GM18861 (cell line): ENCODE measurements at regions not wholly inside any gene's neighbourhood (a gene's known extent, or its start where the extent isn't known, plus 50 kb on each side); places are given as distances from the start of the nearest gene placed in this dataset.

Experiments used
- ATAC-seq: cut with Tn5 transposase; IDR thresholded peaks from one replicate; pipeline ENCODE4 v1.9.1; 2021; ENCODE audit not compliant: unreplicated experiment

- ATAC-seq: no peak
Measured at GRCh38 chr18:28594034-28594433, 417.1 kb upstream of the CDH2 start.

GRCh38 chr18:28588884-28589549, 412.1 kb upstream of the CDH2 start:
- ATAC-seq: no peak

- ATAC-seq: no peak
Measured at GRCh38 chr18:28584731-28585130, 407.8 kb upstream of the CDH2 start.

GRCh38 chr18:28582724-28583123, 405.8 kb upstream of the CDH2 start:
- ATAC-seq: no peak

- no peak for ATAC-seq
Measured at GRCh38 chr18:28581521-28582071, 404.7 kb upstream of the CDH2 start.

GRCh38 chr18:28576941-28577340, 400.0 kb upstream of the CDH2 start:
- ATAC-seq: no peak

GRCh38 chr18:28575123-28575522, 398.2 kb upstream of the CDH2 start:
- ATAC-seq: no peak

GRCh38 chr18:28574175-28574574, 397.2 kb upstream of the CDH2 start:
- no peak for ATAC-seq

- no peak for ATAC-seq
Measured at GRCh38 chr18:28571929-28572328, 395.0 kb upstream of the CDH2 start.

- no peak for ATAC-seq
Measured at GRCh38 chr18:28560331-28560730, 383.4 kb upstream of the CDH2 start.

GRCh38 chr18:28559511-28559910, 382.6 kb upstream of the CDH2 start:
- no peak for ATAC-seq

GRCh38 chr18:28541934-28542333, 365.0 kb upstream of the CDH2 start:
- ATAC-seq: no peak

- no peak for ATAC-seq
Measured at GRCh38 chr18:28541276-28541930, 364.5 kb upstream of the CDH2 start.

- no peak for ATAC-seq
Measured at GRCh38 chr18:28529644-28530043, 352.7 kb upstream of the CDH2 start.

GRCh38 chr18:28526196-28526595, 349.3 kb upstream of the CDH2 start:
- ATAC-seq: no peak

- ATAC-seq: no peak
Measured at GRCh38 chr18:28523758-28524475, 347.0 kb upstream of the CDH2 start.

GRCh38 chr18:28522236-28522635, 345.3 kb upstream of the CDH2 start:
- ATAC-seq: no peak

- no peak for ATAC-seq
Measured at GRCh38 chr18:28519997-28520396, 343.1 kb upstream of the CDH2 start.

GRCh38 chr18:28514699-28515098, 337.8 kb upstream of the CDH2 start:
- no peak for ATAC-seq

GRCh38 chr18:28512357-28512756, 335.4 kb upstream of the CDH2 start:
- ATAC-seq: no peak

- ATAC-seq: no peak
Measured at GRCh38 chr18:28511413-28511821, 334.5 kb upstream of the CDH2 start.

- no peak for ATAC-seq
Measured at GRCh38 chr18:28510210-28510609, 333.3 kb upstream of the CDH2 start.
